Activated naive CD4-positive, alpha-beta T cell treated with anti-CD3 and anti-CD28 coated beads, Interleukin-2, amount 50 U/mL, for 24 hours (primary cell): ENCODE measurements at regions not wholly inside any gene's neighbourhood (a gene's known extent, or its start where the extent isn't known, plus 50 kb on each side); places are given as distances from the start of the nearest gene placed in this dataset.
"Not testable (repeated sequence)": the region's sequence is repeated elsewhere in the genome, so short reads cannot be mapped to it uniquely, and the experiment has no call there.

Experiments
- H3K27ac Mint-ChIP-seq: one replicate; pipeline ENCODE4 v1.8.0; 2021; ENCODE audit warnings: mild to moderate bottlenecking, mixed read lengths
- H3K27me3 Mint-ChIP-seq: one replicate; pipeline ENCODE4 v1.8.0; 2021; ENCODE audit warnings: mixed read lengths
- H3K36me3 Mint-ChIP-seq: one replicate; pipeline ENCODE4 v1.8.0; 2021; ENCODE audit warnings: mixed read lengths
- H3K4me1 Mint-ChIP-seq: one replicate; pipeline ENCODE4 v1.8.0; 2021; ENCODE audit warnings: mixed read lengths
- H3K4me3 Mint-ChIP-seq: one replicate; pipeline ENCODE4 v1.8.0; 2021; ENCODE audit warnings: mild to moderate bottlenecking, mixed read lengths
- H3K9me3 Mint-ChIP-seq: one replicate; pipeline ENCODE4 v1.8.0; 2021; ENCODE audit warnings: mixed read lengths

GRCh38 chr15:75792236-75792635, 51.0 kb upstream of the UBE2Q2 start:
- not testable (repeated sequence) for H3K4me3 Mint-ChIP-seq, H3K27ac Mint-ChIP-seq, H3K36me3 Mint-ChIP-seq, H3K9me3 Mint-ChIP-seq, H3K4me1 Mint-ChIP-seq, H3K27me3 Mint-ChIP-seq

DNA sequence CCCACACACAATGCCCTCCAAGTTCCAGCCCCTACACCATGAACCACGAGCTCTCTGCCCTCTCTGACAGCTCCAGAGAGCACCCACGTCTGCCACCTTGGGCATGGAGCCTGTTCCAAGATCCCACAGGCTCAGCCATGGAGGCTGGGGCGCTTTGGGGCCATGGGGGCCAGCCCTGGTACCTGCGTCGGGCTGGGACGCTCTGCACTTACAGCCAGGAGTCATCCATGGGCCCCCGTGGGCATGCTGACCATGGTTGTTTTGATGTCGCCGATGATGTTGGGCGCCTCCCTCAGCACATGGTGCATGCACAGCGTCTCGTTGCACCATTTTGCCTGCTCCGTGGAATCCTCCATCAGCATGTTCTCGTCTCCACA, 51.9 kb upstream of the UBE2Q2 start:
- H3K4me1 Mint-ChIP-seq = no peaks in the 10 kb centered on the region
- no peaks in the 10 kb centered on the region for H3K36me3 Mint-ChIP-seq
- peaks cover 3% of the 10 kb centered on the region for H3K27me3 Mint-ChIP-seq
- H3K27ac Mint-ChIP-seq = no peak overlapping the region
- no peak overlapping the region for H3K4me3 Mint-ChIP-seq
- no peaks in the 10 kb centered on the region for H3K9me3 Mint-ChIP-seq

DNA sequence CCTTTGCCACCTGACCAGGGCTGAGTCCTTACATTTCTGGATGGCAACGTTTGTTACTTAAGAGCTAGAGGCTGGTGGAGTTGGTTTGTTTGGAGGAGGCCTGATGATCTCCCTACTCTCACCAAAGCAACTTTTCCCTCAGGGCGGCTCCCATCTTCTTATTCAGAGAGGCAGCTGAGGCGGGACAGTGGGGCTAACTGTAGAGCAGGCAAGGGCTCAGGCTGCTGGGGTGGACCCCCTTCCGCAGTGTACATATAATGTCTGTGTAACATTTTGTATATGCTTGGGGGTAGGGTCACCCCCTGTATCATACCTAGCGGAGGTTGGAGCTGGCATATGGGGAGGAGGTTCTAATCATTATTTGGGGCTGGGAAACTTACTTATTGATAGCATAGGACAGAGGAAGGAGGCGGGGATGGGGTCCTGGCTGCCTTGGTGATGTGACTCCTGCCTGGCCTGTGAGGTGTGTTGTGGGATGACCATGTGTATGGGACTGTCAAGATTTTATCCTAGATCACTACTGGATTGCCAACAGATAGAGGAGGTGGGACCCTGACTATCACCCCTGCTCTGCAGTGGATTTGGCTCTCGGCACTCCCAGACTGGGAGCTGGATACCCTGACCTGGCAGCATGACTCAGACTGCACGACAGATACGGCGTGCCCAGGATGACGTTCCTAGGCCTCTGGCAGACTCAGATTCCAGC, 52.5 kb upstream of the UBE2Q2 start:
- H3K27ac Mint-ChIP-seq = no peak overlapping the region
- peaks cover 3% of the 10 kb centered on the region for H3K27me3 Mint-ChIP-seq
- no peaks in the 10 kb centered on the region for H3K4me1 Mint-ChIP-seq
- H3K9me3 Mint-ChIP-seq = no peaks in the 10 kb centered on the region
- no peaks in the 10 kb centered on the region for H3K36me3 Mint-ChIP-seq
- H3K4me3 Mint-ChIP-seq = no peak overlapping the region

DNA sequence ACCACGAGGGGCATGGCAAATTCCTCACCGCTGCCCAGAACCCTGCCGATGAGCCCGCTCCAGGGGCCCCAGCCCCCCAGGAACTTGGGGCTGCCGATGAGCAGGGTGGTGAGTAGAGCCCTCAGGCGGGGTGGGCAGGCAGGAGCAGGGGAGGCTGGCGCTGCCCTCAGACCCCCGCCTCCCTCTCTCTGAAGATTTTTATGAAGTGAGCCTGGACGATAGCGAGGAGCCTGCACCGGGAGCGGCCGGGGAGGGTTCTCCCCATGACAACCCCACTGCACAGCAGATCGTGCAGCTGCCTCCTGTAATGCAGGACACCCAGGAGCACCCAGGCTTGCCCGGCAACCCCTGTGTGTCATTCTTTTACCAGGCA, 56.7 kb upstream of the UBE2Q2 start:
- Mint-ChIP-seq H3K27me3 (peaks cover 1% of the 10 kb centered on the region), H3K9me3 (no peaks in the 10 kb centered on the region), H3K27ac (no peak overlapping the region), H3K4me1 (no peaks in the 10 kb centered on the region), H3K4me3 (no peak overlapping the region), H3K36me3 (no peaks in the 10 kb centered on the region)

- Mint-ChIP-seq H3K27me3 (peaks cover 4% of the 10 kb centered on the region), H3K4me3 (no peak overlapping the region), H3K9me3 (no peaks in the 10 kb centered on the region), H3K4me1 (no peaks in the 10 kb centered on the region), H3K27ac (no peak overlapping the region), H3K36me3 (no peaks in the 10 kb centered on the region)
Observed at GRCh38 chr15:75785771-75786574, 57.3 kb upstream of the UBE2Q2 start.

DNA sequence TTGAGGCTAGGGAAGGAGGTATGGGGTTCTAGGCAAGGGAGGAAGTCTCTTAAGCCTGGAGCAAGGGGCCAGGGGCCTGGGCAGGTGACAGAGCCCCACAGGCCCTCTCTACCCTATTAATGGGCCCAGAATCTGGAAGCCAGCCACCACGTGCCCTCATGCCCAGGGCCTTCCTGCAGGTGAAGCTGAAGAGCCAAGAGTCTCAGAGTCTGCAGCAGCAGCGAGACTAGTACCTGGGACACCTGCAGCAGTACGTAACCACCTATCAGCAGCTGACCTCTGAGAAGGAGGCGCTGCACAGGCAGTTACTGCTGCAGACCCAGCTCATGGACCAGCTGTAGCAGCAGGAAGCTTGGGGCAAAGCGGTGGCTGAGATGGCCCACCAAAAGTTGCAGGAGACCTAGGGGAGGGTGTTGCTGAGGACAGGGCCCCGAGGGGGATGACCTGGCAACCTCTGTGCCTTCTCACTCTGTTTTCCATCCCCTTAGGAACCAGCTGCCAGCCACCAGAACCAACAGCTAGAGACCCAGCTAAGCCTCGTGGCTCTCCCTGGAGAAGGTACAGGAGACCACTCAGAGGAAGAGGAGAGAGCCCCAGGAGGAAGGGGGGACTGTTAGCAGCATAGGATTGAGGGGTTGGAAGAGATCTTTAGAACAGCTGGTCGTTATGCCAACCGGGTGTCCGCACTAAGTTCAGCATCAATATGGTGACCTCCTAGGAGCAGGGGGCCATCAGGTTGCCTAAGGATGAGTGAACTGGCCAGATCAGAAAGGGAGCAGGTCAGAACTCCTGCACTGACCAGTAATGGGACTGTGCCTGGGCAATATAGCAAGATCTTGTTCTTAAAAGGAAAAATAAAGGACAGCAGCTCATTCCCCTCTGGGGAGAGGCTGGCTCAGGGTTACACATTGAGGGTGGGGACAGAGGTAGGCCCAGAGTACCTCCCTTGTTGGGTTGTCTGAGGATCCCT, 58.5 kb upstream of the UBE2Q2 start:
- H3K27ac Mint-ChIP-seq, H3K4me1 Mint-ChIP-seq, H3K4me3 Mint-ChIP-seq, H3K9me3 Mint-ChIP-seq, H3K27me3 Mint-ChIP-seq, H3K36me3 Mint-ChIP-seq: not testable (repeated sequence)

DNA sequence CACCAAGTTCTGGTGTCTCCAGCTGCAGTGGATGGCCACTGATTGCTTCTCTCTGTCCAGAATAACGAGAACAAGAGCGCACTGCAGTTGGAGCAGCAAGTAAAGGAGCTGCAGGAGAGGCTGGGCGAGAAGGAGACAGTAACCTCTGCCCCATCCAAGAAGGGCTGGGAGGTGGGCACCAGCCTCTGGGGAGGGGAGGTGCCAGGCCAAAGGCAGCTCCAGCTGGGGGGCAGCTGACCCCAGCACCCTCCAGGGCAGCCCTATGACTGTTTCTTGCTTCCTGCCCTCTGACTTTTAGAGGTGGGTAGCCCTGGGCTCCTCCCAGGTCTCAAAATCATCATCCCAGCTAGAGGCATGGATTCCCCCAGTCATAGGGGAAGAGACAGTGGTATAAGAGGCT, 59.7 kb upstream of the UBE2Q2 start:
- H3K9me3 Mint-ChIP-seq, H3K27ac Mint-ChIP-seq, H3K27me3 Mint-ChIP-seq, H3K4me3 Mint-ChIP-seq, H3K4me1 Mint-ChIP-seq, H3K36me3 Mint-ChIP-seq: not testable (repeated sequence)

GRCh38 chr15:75782926-75783325, 60.3 kb upstream of the UBE2Q2 start:
- Mint-ChIP-seq H3K9me3 (no peaks in the 10 kb centered on the region), H3K4me1 (no peaks in the 10 kb centered on the region), H3K27me3 (peaks cover 4% of the 10 kb centered on the region), H3K36me3 (no peaks in the 10 kb centered on the region), H3K4me3 (no peak overlapping the region), H3K27ac (no peak overlapping the region)

GRCh38 chr15:75780995-75781394, 62.3 kb upstream of the UBE2Q2 start:
- H3K36me3 Mint-ChIP-seq, H3K9me3 Mint-ChIP-seq, H3K4me1 Mint-ChIP-seq, H3K4me3 Mint-ChIP-seq, H3K27me3 Mint-ChIP-seq, H3K27ac Mint-ChIP-seq: not testable (repeated sequence)

- no peaks in the 10 kb centered on the region for H3K4me1 Mint-ChIP-seq
- H3K9me3 Mint-ChIP-seq = no peaks in the 10 kb centered on the region
- no peak overlapping the region for H3K4me3 Mint-ChIP-seq
- H3K36me3 Mint-ChIP-seq = no peaks in the 10 kb centered on the region
- H3K27ac Mint-ChIP-seq = no peak overlapping the region
- peaks cover 3% of the 10 kb centered on the region for H3K27me3 Mint-ChIP-seq
Observed at GRCh38 chr15:75779504-75779903, 63.7 kb upstream of the UBE2Q2 start.

DNA sequence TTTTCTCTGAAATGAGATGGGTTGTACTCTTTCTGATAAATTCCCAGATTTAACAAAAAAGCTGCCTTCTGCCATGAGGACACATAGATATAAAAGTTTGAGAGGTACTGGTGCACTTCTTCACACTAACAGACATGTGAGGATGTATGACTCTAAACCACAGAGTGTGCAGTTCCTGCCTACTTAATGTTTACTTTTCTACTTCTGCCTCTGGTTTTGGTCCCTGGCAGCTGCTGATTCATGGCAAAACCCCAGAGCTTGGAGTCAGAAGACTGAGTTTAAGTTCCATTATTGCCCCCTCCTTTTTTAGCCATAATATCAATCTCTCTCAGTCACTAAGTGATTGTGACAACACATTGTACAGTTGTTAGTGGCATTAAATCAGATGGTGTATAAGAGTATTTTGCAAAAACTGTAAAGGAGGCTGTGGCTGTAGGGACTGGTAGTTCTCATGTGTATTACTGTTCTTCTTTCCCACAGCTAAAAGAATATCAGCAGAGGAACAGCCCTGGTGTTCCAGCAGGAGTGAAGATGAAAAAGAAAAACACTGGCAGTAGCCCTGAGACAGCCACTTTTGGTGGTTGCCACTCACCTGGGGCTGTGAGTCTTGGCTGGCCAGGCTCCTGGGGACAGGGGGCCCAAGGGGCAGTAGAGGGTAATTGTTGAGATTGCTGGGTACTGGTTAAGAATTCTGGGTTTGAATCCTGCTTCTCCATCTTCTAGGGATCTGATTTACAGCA, 64.4 kb upstream of the CSPG4 start:
- not testable (repeated sequence) for H3K4me1 Mint-ChIP-seq, H3K36me3 Mint-ChIP-seq, H3K27ac Mint-ChIP-seq, H3K9me3 Mint-ChIP-seq, H3K27me3 Mint-ChIP-seq, H3K4me3 Mint-ChIP-seq

GRCh38 chr15:75776065-75776423, 63.4 kb upstream of the CSPG4 start:
- no peak overlapping the region for H3K4me3 Mint-ChIP-seq
- H3K27me3 Mint-ChIP-seq = peaks cover under 1% of the 10 kb centered on the region
- no peaks in the 10 kb centered on the region for H3K36me3 Mint-ChIP-seq
- no peaks in the 10 kb centered on the region for H3K9me3 Mint-ChIP-seq
- H3K4me1 Mint-ChIP-seq = no peaks in the 10 kb centered on the region
- no peak overlapping the region for H3K27ac Mint-ChIP-seq

DNA sequence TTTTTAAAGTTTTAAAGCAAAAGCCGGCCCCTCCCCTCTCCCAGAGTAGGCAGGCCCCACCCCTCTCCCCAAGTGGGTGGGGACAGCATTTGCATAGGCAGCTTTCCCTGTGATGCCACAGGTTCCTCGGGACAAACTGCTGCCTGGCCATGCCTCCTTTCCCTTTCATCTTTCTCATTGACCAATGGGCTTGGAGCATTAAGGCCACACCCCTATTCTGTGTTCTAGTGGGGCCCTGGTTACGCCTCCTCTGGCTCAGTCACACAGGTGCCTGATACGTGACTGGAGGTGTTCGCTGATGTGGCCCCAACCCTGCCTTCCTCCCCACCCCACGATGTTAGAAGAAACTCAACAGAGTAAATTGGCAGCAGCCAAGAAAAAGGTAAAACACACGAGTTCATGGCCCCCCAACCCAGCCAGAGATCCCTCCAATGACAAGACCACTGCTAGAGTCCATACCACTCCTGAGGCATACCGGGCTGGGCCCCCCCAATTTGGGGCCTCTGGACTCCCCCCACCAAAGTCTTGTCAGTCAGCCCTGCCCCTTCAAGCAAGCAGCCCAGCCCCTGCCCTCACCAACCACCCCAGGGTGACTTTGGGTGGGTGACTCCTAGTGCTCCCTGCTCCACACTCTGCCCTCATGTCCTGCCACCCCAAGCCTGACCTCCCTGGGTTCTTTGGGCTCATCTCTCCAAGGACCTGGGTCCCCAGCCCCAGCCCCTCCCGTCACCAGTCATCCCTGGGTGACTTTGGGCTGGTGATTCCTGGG, 62.8 kb upstream of the CSPG4 start:
- H3K27ac Mint-ChIP-seq = peak overlapping the region; percentile 46
- no peaks in the 10 kb centered on the region for H3K4me1 Mint-ChIP-seq
- H3K4me3 Mint-ChIP-seq = no peak overlapping the region
- H3K27me3 Mint-ChIP-seq = no peaks in the 10 kb centered on the region
- no peaks in the 10 kb centered on the region for H3K9me3 Mint-ChIP-seq
- H3K36me3 Mint-ChIP-seq = no peaks in the 10 kb centered on the region

DNA sequence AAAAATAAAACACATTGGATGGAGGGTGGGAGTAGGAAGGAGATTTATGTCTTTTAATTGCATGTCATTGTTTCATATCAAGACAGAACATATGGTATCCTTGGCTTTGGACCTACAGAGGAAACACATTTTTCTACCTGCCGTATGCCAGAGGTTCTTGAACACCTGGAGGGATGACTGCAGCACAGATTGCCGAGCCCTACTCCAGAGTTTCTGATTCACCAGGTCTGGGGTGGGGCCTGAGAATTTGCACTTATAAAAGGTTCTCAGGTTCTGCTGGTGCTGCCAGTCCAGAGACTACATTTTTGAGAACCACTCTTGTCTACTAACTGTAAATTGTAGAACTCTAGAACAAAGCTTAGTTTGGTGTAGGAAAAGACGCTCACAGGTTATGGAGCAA, 61.3 kb upstream of the CSPG4 start:
- not testable (repeated sequence) for H3K27ac Mint-ChIP-seq, H3K36me3 Mint-ChIP-seq

DNA sequence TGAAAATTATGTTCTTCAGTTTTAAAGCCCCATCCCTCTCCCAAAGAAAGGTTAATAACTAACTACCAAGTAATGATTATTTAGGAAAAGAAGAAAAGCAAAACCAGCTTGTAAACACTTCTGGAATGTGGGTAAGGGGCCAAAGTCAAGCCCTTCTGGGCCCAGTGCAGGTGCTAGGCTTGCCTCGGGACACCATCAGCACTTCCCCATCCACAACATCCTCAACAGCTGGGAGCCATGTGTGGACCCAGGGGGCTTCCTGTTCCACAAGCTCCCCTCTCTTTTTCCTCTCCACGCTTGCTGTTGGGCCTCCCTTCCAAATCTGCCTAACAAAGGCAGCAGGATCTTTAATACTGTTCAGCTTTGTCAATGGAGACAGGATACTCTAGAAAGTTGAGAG, 58.4 kb upstream of the CSPG4 start:
- H3K36me3 Mint-ChIP-seq, H3K27ac Mint-ChIP-seq, H3K27me3 Mint-ChIP-seq: not testable (repeated sequence)

More for the DNA sequence above, 61.3 kb upstream of the CSPG4 start:
- H3K27me3 Mint-ChIP-seq, H3K9me3 Mint-ChIP-seq, H3K4me1 Mint-ChIP-seq, H3K4me3 Mint-ChIP-seq: not testable (repeated sequence)

More for the DNA sequence above, 58.4 kb upstream of the CSPG4 start:
- not testable (repeated sequence) for H3K4me3 Mint-ChIP-seq, H3K4me1 Mint-ChIP-seq, H3K9me3 Mint-ChIP-seq
